ENCODE measurements at regions not wholly inside any gene's neighbourhood (a gene's known extent, or its start where the extent isn't known, plus 50 kb on each side); places are given as distances from the start of the nearest gene placed in this dataset.

- no peaks in the 10 kb centered on the region for H3K9me3 ChIP-seq (ENCODE audit: control insufficient read depth, insufficient read depth, low read depth, low read length)
- H3K9ac ChIP-seq (ENCODE audit: insufficient read depth, low read length) = no peak overlapping the region
- H3K36me3 ChIP-seq (ENCODE audit: control insufficient read depth, insufficient read depth, low read length) = no peaks in the 10 kb centered on the region
- no peaks in the 10 kb centered on the region for H4K20me1 ChIP-seq (ENCODE audit: control insufficient read depth, extremely low read depth, insufficient read depth, low read length)
- H3K4me3 ChIP-seq (replicated peaks in 1 of 4; ENCODE audit: control extremely low read depth in 1 of 4, insufficient read depth in 1 of 4, low read depth in 3 of 4, low read length in 4 of 4) = no peak overlapping the region
- no peak for TF ChIP-seq EZH2 (IDR thresholded peaks at IDR 0.05; ENCODE audit: low read length, missing control alignments)
- no peak for TF ChIP-seq CTCF (conservative IDR thresholded peaks at IDR 0.05 in 1 of 2, IDR thresholded peaks at IDR 0.05 in 1 of 2; ENCODE audit: low read depth in 1 of 2, low read length in 2 of 2)
- no peaks in the 10 kb centered on the region for H3K27me3 ChIP-seq (ENCODE audit: control insufficient read depth, insufficient read depth, low read length)
- no peak overlapping the region for H3K27ac ChIP-seq (ENCODE audit: insufficient read depth, low read length)
- no peaks in the 10 kb centered on the region for H3K79me2 ChIP-seq (ENCODE audit: control insufficient read depth, insufficient read depth, low read length)
- no peak overlapping the region for H3K4me2 ChIP-seq (ENCODE audit: extremely low read depth, insufficient read depth, low read length)
- DNase-seq (ENCODE audit: low read depth in 2 of 2) = no peak
- no peaks in the 10 kb centered on the region for H3K4me1 ChIP-seq (ENCODE audit: control insufficient read depth, extremely low read depth, insufficient read depth, low read length)
- H2AFZ ChIP-seq (ENCODE audit: low read length) = no peak overlapping the region
Measured at GRCh38 chr4:162640152-162640551, 476.4 kb upstream of the FSTL5 start.

GRCh38 chr4:162634390-162634789 is 470.6 kb upstream of the FSTL5 start:
- H3K9ac ChIP-seq (ENCODE audit: insufficient read depth, low read length) = no peak overlapping the region
- H3K79me2 ChIP-seq (ENCODE audit: control insufficient read depth, insufficient read depth, low read length) = no peaks in the 10 kb centered on the region
- DNase-seq (ENCODE audit: low read depth in 2 of 2) = no peak

GRCh38 chr4:162622664-162623063 is 458.9 kb upstream of the FSTL5 start:
- Histone ChIP-seq H3K27ac (ENCODE audit: insufficient read depth, low read length) (no peak overlapping the region), H3K9ac (ENCODE audit: insufficient read depth, low read length) (no peak overlapping the region), H3K36me3 (ENCODE audit: control insufficient read depth, insufficient read depth, low read length) (no peaks in the 10 kb centered on the region), H4K20me1 (ENCODE audit: control insufficient read depth, extremely low read depth, insufficient read depth, low read length) (no peaks in the 10 kb centered on the region), H3K9me3 (ENCODE audit: control insufficient read depth, insufficient read depth, low read depth, low read length) (no peaks in the 10 kb centered on the region), H3K4me1 (ENCODE audit: control insufficient read depth, extremely low read depth, insufficient read depth, low read length) (no peaks in the 10 kb centered on the region), H3K79me2 (ENCODE audit: control insufficient read depth, insufficient read depth, low read length) (no peaks in the 10 kb centered on the region), H2AFZ (ENCODE audit: low read length) (no peak overlapping the region), H3K27me3 (ENCODE audit: control insufficient read depth, insufficient read depth, low read length) (no peaks in the 10 kb centered on the region), H3K4me3 (replicated peaks in 1 of 4; ENCODE audit: control extremely low read depth in 1 of 4, insufficient read depth in 1 of 4, low read depth in 3 of 4, low read length in 4 of 4) (no peak overlapping the region), H3K4me2 (ENCODE audit: extremely low read depth, insufficient read depth, low read length) (no peak overlapping the region)
- no peak for TF ChIP-seq CTCF (conservative IDR thresholded peaks at IDR 0.05 in 1 of 2, IDR thresholded peaks at IDR 0.05 in 1 of 2; ENCODE audit: low read depth in 1 of 2, low read length in 2 of 2)
- TF ChIP-seq EZH2 (IDR thresholded peaks at IDR 0.05; ENCODE audit: low read length, missing control alignments) = no peak
- DNase-seq (ENCODE audit: low read depth in 2 of 2) = no peak

More at GRCh38 chr4:162634390-162634789, 470.6 kb upstream of the FSTL5 start:
- H3K36me3 ChIP-seq (ENCODE audit: control insufficient read depth, insufficient read depth, low read length) = no peaks in the 10 kb centered on the region
- TF ChIP-seq EZH2 (IDR thresholded peaks at IDR 0.05; ENCODE audit: low read length, missing control alignments) (no peak), CTCF (conservative IDR thresholded peaks at IDR 0.05 in 1 of 2, IDR thresholded peaks at IDR 0.05 in 1 of 2; ENCODE audit: low read depth in 1 of 2, low read length in 2 of 2) (no peak)
- H2AFZ ChIP-seq (ENCODE audit: low read length) = no peak overlapping the region
- H3K27me3 ChIP-seq (ENCODE audit: control insufficient read depth, insufficient read depth, low read length) = no peaks in the 10 kb centered on the region
- H3K4me1 ChIP-seq (ENCODE audit: control insufficient read depth, extremely low read depth, insufficient read depth, low read length) = no peaks in the 10 kb centered on the region
- H4K20me1 ChIP-seq (ENCODE audit: control insufficient read depth, extremely low read depth, insufficient read depth, low read length) = no peaks in the 10 kb centered on the region
- no peak overlapping the region for H3K4me3 ChIP-seq (replicated peaks in 1 of 4; ENCODE audit: control extremely low read depth in 1 of 4, insufficient read depth in 1 of 4, low read depth in 3 of 4, low read length in 4 of 4)
- no peak overlapping the region for H3K27ac ChIP-seq (ENCODE audit: insufficient read depth, low read length)
- H3K4me2 ChIP-seq (ENCODE audit: extremely low read depth, insufficient read depth, low read length) = no peak overlapping the region
- H3K9me3 ChIP-seq (ENCODE audit: control insufficient read depth, insufficient read depth, low read depth, low read length) = no peaks in the 10 kb centered on the region
